GM19467 (cell line): ENCODE measurements at regions not wholly inside any gene's neighbourhood (a gene's known extent, or its start where the extent isn't known, plus 50 kb on each side); places are given as distances from the start of the nearest gene placed in this dataset.
"Not testable (repeated sequence)": the region's sequence is repeated elsewhere in the genome, so short reads cannot be mapped to it uniquely, and the experiment has no call there.

ENCODE experiments used
- ATAC-seq: cut with Tn5 transposase; IDR thresholded peaks from one replicate; pipeline ENCODE4 v1.9.1; 2021; ENCODE audit warnings: mild to moderate bottlenecking, moderate library complexity; ENCODE audit not compliant: unreplicated experiment

DNA sequence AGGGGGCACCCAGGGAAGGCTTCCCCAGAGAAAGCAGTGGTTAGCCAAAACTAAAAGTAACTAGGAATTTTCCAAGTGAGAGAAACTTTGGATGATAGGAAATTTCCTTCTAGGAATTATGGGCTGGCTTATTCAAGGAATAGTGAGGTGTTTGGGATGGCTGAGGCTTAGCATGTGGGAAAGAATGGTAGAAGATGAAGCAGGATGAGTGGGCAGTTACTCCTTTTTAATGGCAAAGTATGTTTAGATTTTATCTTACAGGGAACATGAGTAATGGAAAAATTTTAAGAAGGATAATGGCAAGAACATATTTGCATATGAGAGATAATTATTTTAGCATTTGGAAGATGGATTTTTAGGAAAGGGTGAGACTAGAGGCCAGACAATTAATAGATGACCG is 197.6 kb downstream of the SLC38A4 start:
- no peak for ATAC-seq

- ATAC-seq = no peak
Observed at GRCh38 chr12:46627686-46628085, 198.1 kb downstream of the SLC38A4 start.

DNA sequence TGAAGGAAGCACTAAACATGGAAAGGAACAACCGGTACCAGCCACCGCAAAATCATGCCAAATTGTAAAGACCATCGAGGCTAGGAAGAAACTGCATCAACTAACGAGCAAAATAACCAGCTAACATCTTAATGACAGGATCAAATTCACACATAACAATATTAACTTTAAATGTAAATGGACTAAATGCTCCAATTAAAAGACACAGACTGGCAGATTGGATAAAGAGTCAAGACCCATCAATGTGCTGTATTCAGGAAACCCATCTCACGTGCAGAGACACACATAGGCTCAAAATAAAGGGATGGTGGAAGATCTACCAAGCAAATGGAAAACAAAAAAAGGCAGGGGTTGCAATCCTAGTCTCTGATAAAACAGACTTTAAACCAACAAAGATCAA is 206.3 kb downstream of the SLC38A4 start:
- not testable (repeated sequence) for ATAC-seq

DNA sequence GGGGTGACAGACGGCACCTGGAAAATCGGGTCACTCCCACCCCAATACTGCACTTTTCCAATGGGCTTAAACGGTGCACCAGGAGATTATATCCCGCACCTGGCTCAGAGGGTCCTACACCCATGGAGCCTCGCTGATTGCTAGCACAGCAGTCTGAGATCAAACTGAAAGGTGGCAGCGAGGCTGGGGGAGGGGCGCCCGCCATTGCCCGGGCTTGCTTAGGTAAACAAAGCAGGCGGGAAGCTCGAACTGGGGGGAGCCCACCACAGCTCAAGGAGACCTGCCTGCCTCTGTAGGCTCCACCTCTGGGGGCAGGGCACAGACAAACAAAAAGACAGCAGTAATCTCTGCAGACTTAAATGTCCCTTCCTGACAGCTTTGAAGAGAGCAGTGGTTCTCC is 208.1 kb downstream of the SLC38A4 start:
- ATAC-seq = not testable (repeated sequence)

- no peak for ATAC-seq
Observed at GRCh38 chr12:46617167-46617566, 208.6 kb downstream of the SLC38A4 start.

- ATAC-seq = no peak
Observed at GRCh38 chr12:46610754-46611153, 215.0 kb downstream of the SLC38A4 start.

- no peak for ATAC-seq
Observed at GRCh38 chr12:46609674-46610073, 216.1 kb downstream of the SLC38A4 start.

GRCh38 chr12:46609273-46609623 is 216.5 kb downstream of the SLC38A4 start:
- ATAC-seq = no peak

DNA sequence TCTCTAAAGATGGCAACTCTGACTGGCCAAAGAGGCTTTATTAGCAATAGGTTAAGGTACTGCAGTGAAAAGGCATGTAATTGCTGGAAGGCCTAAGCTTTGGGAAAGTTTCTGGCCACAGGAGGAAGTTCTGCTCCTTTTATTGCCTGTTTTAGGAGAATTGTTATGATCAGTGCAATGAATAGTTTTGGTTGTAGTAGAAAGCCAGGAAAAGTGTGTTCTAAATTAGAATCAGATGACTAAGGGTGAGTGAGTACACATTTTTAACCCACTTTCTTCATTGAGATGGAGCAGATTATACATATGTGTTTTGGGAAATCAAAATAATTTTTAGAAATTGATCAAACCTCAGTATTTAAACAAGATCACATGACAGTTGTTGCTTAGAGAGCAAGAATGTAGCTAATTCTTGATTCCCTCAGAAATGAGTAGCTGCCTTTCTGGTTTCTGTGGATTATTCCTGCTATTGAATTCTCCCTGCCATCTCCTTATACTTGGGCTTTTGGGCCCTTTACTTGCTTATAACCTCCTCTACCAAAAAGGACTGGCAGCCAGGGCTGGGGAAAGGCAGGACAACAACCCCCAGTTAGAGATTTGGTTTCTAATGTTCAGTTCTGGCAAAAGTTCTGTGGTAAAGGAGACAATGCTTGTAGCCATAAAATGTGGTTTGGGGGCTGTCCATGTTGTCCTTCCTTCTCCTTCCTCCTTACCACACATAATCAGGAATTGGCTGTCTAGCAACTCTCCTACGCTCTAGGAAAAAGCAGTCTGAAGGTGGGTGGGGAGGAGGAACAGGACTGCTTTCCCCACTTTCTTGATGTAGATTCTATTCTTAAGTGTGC is 217.1 kb downstream of the SLC38A4 start:
- no peak for ATAC-seq

GRCh38 chr12:46604684-46605083 is 221.1 kb downstream of the SLC38A4 start:
- ATAC-seq = no peak

DNA sequence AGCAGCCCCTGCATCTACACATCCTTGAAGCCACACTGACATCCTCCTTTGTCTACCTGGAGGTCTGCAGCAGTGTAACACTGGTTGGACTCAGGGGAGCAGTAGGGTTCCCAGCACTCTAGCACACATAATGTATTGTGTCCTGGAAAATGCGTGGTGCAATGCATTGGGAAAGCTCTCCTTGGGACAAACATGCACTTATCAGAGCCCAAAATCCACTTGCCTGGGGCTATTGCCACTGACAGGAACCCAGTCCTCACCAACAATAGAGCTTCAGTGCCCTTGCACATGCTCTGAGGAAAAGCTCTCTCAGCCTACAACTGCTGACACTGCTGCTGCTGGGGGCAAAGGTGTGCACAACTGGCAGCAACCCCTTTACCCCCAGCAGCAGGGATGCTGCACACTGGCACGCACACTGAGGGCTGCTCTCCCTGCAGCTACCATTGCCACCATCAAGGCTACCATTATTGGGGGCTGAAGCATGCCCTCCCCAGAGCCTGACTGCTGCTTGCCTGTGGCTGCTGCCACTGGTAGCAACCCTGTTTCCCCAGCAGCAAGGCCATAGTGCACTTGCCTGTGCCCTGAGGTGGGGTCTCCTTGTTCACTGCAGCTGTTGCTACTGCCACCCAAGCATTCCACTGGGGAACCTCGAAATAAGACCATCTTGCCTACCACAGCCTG is 221.9 kb downstream of the SLC38A4 start:
- no peak for ATAC-seq

- no peak for ATAC-seq
Observed at GRCh38 chr12:46602474-46602873, 223.3 kb downstream of the SLC38A4 start.

DNA sequence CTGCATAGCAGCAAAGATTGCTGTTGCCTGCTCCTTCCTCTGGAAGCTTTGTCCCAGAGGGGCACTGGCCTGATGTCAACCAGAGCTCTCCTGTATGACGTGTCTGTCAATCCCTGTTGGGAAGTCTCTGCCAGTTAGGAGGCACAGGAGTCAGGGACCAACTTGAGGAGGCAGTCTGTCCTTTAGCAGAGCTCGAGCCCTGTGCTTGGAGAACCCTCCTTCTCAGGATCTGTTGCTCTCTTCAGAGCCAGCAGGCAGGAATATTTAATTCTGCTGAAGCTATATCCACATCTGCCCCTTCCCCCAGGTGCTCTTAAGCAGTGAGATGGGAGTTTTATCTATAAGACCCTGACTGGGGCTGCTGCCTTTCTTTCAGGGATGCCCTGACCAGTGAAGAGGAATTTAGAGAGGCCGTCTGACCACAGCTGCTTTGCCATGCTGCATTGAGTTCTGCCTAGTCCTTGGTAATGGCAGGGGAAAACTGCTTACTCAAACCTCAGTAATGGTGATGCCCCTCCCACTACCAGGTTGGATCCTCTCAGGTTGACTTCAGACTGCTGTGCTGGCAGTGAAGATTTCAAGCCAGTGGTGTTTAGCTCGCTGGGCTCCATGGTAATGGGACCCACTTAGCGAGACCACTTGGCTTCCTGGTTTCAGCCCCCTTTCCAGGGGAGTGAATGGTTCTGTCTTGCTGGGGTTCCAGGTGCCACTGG is 218.6 kb upstream of the SLC38A2 start:
- no peak for ATAC-seq

DNA sequence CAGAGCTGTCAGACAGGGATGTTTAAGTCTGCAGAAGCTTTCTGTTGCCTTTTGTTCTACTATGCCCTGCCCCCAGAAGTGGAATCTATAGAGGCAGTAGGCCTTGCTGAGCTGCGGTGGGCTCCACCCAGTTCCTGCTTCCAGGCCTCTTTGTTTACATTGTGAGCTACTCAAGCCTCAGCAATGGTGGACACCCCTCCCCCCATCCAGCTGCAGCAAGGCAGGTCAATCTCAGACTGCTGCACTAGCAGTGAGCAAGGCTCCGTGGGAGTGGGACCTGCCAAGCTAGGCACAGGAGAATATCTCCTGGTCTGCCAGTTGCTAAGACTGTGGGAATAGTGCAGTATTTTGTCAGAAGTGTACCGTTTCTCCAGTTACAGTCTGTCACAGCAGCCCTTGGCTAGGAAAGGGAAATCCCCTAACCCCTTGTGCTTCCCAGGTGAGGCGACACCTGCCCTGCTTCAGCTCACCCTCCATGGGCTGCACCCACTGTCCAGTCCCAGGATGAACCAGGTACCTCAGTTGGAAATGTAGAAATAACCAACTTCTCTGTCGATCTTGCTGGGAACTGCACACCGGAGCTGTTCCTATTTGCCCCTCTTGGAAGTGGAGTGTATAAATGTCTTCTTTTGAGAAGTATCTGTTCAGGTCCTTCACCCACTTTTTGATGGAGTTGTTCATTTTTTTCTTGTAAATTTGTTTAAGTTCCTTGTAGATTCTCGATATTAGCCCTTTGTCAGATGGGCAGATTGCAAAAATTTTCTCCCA is 213.5 kb upstream of the SLC38A2 start:
- no peak for ATAC-seq

- not testable (repeated sequence) for ATAC-seq
Observed at GRCh38 chr12:46584098-46584497, 211.5 kb upstream of the SLC38A2 start.

GRCh38 chr12:46581990-46582389 is 209.4 kb upstream of the SLC38A2 start:
- ATAC-seq = not testable (repeated sequence)

GRCh38 chr12:46580445-46580844 is 207.9 kb upstream of the SLC38A2 start:
- ATAC-seq = no peak

- ATAC-seq = no peak
Observed at GRCh38 chr12:46579474-46579873, 206.9 kb upstream of the SLC38A2 start.

- ATAC-seq = no peak
Observed at GRCh38 chr12:46578190-46578982, 205.8 kb upstream of the SLC38A2 start.

- ATAC-seq = no peak
Observed at GRCh38 chr12:46577063-46577776, 204.6 kb upstream of the SLC38A2 start.
